AG09309 (cell line): ENCODE measurements at regions not wholly inside any gene's neighbourhood (a gene's known extent, or its start where the extent isn't known, plus 50 kb on each side); places are given as distances from the start of the nearest gene placed in this dataset.

Source experiments
- DNase-seq: peaks from one replicate; pipeline ENCODE4 v3.0.0-alpha.2; 2010; ENCODE audit warnings: low read depth
- H3K4me3 ChIP-seq: 2 replicates; pipeline ENCODE4 v1.5.1; 2011; ENCODE audit warnings: mild to moderate bottlenecking, low read depth, low read length, moderate library complexity; ENCODE audit not compliant: control insufficient read depth
- TF ChIP-seq, protein P1 (sequence below): IDR thresholded peaks from 2 replicates; pipeline ENCODE4 v1.5.1; 2011; ENCODE audit warnings: mild to moderate bottlenecking, low read depth, low read length, inconsistent platforms; ENCODE audit not compliant: insufficient read depth, control insufficient read depth; ENCODE audit errors: missing control alignments

DNA sequence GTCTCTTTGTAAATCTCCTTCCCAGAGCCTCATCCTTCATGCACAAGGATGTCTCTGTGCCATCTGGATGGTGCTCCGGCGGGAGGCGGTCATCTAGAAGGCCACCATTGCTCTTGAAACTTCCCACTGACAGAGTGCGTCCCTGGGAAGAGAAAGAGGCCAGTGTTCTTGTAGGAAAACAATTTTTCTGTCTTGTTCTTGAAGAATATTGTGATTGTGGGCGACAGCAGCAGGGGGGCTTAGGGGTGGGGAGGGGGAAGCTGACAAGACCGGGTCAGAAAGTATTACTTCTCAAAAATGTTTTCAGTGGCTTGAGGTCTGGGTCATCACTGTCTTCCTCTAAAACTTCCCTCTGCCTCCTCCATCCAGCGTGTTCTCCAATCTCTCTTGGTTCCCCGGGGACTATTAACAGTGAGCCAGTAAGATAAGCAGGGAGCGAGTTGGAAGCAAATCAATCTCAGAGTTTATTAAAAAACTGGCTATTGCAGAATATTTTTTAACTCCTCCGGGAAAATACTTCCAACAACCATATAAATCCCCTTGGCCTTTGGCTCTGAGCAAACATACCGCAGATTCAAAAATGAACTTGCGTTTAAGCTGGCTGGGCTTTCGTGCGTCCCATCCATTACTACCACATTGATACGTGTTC lies 597.8 kb upstream of the MGMT start:
- no peak for DNase-seq
- no peak overlapping the region for H3K4me3 ChIP-seq
- TF ChIP-seq, protein P1, sequence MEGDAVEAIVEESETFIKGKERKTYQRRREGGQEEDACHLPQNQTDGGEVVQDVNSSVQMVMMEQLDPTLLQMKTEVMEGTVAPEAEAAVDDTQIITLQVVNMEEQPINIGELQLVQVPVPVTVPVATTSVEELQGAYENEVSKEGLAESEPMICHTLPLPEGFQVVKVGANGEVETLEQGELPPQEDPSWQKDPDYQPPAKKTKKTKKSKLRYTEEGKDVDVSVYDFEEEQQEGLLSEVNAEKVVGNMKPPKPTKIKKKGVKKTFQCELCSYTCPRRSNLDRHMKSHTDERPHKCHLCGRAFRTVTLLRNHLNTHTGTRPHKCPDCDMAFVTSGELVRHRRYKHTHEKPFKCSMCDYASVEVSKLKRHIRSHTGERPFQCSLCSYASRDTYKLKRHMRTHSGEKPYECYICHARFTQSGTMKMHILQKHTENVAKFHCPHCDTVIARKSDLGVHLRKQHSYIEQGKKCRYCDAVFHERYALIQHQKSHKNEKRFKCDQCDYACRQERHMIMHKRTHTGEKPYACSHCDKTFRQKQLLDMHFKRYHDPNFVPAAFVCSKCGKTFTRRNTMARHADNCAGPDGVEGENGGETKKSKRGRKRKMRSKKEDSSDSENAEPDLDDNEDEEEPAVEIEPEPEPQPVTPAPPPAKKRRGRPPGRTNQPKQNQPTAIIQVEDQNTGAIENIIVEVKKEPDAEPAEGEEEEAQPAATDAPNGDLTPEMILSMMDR = no peak

DNA sequence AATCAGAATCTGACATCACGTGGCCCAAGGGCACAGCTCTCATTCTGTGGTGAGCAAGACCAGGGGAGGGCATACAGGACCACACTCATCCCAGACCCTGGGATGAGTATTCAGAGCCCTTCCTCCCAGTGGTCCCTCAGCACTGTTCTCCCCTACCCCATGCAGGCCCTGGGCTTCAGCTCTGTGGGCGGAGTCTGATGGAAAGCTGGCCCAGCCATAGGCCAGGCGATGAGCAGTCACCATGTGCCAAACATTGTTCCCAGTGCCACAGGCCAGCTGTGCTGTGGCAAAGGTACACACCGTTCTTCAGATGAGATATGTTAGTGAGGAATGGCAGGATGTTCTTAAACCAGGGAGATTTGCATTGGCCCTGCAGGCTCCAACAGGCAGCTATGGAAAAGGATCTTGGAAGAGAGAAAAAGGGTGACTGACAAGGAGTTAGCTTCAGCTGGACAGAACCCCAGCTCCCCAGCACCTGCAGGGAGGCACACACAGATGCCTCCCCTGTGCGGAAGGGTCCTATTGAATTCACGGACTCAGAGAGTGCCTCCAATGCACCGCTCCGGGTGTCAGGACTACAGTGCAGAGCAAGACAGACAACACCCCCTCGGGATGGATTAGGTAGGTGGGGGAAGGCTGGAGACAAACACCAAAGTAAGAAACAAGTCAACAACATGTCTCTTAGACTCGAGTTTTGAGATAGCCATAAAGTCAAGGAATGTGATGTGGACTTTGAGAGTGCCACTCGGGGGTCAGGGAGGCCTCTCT lies 596.0 kb upstream of the MGMT start:
- no peak overlapping the region for H3K4me3 ChIP-seq
- no peak for DNase-seq
- TF ChIP-seq, protein P1 = no peak

DNA sequence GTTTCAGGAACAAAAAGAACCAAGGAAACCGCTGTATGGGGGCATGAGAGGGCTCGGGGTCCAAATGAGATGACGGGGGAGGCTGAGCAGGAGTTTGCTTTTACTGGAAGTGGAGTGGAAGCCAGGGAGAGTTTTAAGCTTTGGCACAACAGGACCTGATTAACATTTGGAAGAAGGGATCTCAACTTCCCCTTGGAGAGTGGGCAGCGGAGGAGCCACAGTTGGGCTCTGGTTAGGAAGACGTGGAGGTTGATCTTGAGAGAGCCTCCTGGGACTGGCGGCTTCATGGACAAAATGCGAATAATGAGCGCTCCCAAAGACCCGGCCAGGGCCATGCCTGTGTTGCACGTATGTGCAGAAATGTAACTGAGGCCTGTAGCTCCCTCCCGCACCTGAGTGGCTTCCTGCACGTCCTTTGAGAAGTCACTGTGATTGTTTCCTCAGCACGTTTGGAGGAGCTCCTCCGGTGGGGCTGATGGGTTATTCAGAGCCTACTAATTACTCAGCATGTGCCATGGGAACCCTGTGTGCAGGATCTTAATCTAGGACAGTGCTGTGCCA lies 595.3 kb upstream of the MGMT start:
- DNase-seq = no peak
- no peak overlapping the region for H3K4me3 ChIP-seq
- TF ChIP-seq, protein P1 = no peak

DNA sequence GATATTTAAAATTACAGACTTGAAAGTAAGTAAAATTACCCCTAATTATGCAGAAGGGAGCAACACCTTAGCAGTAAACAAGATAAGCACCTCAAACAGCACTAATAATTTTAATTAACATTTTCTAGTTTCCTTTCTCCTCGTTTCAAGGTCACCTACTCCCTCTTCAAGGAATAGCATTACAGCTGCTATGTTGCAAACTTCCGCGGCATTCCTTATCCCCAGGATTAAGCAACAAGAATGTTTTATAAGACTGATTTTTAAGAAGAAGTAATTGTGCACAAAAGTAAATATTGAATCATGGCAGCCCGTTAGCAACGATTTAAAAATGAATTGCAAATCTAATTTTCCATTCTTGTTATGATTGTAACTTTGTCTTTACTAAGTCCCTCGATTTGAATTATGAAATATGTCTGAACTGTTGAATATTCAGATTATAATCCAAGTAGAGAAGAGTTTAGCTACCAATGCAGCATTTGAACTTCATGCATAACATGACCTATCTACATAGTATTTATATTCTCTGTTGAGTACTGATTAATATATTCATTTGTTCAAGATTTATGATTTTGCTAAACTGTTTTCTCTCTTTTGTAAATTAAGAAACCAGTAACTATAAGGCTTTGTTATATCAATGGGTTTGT lies 593.5 kb upstream of the MGMT start:
- DNase-seq = no peak
- TF ChIP-seq, protein P1 = no peak
- no peak overlapping the region for H3K4me3 ChIP-seq

DNA sequence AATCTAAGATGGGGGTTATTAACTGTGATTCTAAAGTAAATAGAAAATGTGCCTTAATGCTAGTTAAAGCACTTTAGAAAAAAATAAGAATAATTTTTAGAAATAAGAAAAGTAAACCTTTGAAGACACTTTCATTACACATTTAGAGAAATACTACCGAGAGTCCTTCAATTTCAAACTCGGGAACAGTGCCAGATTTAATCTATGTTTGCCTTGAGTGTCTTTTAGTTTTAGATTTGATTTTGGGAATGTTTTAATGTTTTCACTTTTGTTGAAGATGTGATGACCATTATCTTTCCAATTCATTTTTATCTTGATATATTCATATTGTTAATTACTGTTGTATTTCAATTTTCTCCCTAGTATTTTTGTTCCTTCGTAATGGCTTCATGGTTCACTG lies 592.7 kb upstream of the MGMT start:
- DNase-seq = no peak
- TF ChIP-seq, protein P1 = no peak
- no peak overlapping the region for H3K4me3 ChIP-seq

DNA sequence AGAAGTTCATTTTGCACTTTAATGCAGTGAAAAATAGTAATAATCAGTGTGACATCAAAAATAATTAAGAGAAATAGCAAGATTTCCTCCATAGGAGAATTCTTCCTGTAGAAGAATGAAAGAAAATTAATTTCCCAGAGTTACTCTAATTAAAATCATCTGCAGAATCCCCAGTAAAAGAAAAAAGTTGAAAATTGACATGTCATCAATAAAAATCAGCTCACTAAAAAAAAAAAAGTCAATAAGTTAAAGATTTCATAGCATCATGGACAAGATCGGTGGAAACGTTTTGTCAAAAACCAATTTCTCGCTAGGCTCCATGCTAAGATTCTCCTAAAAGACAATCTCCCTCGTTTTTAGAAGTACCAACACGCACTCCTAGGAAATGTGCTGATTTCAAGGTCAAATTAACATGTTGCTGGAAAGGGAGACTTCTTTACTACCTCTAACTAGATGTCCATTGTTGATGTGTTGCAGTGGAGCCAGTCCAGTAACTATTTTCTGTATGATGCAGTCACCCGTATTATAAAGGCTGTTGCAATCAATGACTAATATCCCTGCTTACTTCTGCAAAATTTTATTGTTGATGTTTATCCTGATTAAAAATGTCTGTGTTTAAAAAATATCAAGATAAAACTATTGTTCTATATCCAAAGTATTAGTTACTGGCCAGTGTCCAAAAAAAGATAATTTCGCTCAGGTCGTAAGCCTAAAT lies 591.9 kb upstream of the MGMT start:
- H3K4me3 ChIP-seq = no peak overlapping the region
- TF ChIP-seq, protein P1 = no peak
- no peak for DNase-seq
